Cardiac fibroblast (primary cell): ENCODE measurements at regions not wholly inside any gene's neighbourhood (a gene's known extent, or its start where the extent isn't known, plus 50 kb on each side); places are given as distances from the start of the nearest gene placed in this dataset.

ENCODE experiments used
- DNase-seq, 2 donors: peaks; one replicate each; pipeline versions ENCODE4 v3.0.0 to v3.0.0-alpha.2; 2010; ENCODE audit warnings: low read depth in 2 of 2
- H3K4me3 ChIP-seq, 2 donors: replicated peaks in 1 of 2; 1 replicate in 1 of 2; 2 replicates in 1 of 2; pipeline ENCODE4 v1.5.1; 2011; ENCODE audit warnings: low read depth in 2 of 2, low read length in 2 of 2, mild to moderate bottlenecking in 2 of 2, moderate library complexity in 1 of 2
- TF ChIP-seq, protein P1 (sequence below): IDR thresholded peaks from one replicate; pipeline ENCODE4 v1.5.1; 2011; ENCODE audit warnings: low read depth, mild to moderate bottlenecking, low read length, inconsistent platforms

DNA sequence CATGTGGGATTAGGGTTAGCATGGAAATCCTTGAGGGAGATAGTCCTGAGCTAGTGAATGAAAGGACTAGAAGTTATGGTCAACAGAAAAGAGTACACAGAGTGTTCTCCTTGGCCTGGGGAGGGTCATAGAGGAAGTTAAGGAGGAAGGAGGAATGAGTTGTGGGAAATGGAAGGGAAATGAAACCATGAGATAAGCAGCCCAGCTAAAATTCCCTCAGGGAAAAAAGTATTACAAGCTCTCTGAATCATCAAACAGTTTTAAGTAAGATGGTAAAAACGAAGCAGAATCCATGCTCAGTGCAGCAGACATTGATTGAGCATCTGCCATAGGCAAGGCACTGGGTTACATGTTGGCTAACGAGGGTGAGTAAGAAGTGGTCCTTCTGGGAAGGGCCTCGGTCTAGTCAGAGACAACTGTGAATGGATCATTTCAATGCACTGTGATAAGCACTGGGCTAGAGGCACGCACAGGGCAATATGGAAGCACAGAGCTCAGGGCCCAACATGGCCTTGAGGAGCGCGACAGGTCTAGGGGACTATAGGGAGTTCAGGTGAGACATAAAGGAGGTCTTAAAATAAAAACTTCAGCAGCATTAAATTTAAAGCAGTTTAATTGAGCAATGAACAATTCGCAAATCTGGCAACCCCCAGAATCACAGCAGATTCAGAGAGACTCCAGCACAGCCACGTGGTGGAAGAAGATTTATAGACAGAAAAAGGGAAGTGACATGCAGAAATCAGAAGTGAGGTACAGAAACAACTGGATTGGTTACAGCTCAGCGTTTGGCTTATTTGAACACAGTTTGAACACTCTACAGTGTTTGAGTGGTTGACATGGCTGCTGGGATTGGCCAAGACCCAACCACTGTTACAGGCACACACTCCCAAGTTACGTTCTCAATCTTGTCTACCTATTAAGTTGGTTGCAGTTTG, 219.5 kb downstream of the HLX start:
- peak; percentile 69 to 83 for DNase-seq
- TF ChIP-seq, protein P1, sequence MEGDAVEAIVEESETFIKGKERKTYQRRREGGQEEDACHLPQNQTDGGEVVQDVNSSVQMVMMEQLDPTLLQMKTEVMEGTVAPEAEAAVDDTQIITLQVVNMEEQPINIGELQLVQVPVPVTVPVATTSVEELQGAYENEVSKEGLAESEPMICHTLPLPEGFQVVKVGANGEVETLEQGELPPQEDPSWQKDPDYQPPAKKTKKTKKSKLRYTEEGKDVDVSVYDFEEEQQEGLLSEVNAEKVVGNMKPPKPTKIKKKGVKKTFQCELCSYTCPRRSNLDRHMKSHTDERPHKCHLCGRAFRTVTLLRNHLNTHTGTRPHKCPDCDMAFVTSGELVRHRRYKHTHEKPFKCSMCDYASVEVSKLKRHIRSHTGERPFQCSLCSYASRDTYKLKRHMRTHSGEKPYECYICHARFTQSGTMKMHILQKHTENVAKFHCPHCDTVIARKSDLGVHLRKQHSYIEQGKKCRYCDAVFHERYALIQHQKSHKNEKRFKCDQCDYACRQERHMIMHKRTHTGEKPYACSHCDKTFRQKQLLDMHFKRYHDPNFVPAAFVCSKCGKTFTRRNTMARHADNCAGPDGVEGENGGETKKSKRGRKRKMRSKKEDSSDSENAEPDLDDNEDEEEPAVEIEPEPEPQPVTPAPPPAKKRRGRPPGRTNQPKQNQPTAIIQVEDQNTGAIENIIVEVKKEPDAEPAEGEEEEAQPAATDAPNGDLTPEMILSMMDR, result no peak
- H3K4me3 ChIP-seq, result no peak overlapping the region

DNA sequence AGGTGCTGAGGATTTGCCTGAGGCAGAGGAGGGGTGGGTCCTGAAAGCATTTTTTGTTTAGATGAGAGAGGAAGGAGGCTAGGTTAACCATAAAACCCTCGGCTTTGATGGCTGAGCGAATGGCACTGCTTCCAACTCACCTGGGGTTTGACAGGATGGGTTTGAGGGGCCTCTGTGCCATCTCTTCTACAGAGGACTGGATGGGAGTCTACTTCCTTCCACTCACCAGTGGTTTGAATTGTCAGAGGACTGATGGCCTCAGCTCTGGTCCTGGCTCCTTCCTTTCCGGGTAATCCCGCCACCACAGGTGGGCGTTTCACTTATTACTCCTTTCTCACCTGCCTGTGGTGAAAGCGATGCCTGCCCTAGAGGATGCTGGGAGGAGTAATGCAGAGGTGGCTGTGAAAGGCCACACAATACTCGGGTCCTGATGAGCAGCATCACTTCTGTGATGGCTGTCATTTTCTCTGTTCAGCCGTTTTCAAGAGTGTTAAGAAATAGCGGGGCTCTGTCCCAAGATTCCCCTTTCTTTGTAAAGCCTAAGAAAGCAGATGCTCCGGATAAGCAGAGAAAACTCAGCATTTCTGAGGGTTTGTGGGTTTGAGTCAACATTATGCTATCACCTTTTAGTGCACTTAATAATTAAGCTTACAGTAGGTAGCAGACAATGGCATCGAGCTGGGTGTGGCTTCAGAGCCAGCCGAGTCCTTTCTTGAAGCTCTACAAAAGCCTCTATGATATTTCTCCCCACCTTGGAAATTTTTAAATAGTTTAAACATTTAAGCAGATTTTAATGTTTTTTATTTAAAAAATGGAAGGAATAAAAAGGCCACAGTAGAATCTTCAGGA, 220.7 kb downstream of the HLX start:
- H3K4me3 ChIP-seq, result no peak overlapping the region
- TF ChIP-seq, protein P1, result no peak
- DNase-seq, result no peak

DNA sequence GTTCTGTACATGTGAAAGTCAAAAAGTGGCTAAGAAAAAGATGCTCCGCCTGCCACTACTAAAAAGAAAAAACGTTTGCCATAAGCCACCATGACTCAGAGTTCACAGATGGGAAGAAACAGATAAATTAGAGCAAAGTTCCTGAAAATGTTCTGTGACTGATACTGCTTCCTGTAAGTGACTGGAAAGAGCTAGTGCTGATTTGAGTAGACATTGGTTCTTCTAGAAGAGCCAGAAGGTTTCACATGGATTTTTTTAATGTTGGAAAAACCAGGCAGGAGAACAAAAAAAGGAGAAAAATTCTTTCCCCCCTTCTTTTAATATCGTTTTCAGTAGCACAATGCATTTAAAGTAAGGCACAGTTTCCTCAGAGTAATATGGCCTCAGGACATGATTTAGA, 221.4 kb downstream of the HLX start:
- H3K4me3 ChIP-seq, result no peak overlapping the region
- DNase-seq, result peak; percentile 81 to 83
- TF ChIP-seq, protein P1, result no peak

DNA sequence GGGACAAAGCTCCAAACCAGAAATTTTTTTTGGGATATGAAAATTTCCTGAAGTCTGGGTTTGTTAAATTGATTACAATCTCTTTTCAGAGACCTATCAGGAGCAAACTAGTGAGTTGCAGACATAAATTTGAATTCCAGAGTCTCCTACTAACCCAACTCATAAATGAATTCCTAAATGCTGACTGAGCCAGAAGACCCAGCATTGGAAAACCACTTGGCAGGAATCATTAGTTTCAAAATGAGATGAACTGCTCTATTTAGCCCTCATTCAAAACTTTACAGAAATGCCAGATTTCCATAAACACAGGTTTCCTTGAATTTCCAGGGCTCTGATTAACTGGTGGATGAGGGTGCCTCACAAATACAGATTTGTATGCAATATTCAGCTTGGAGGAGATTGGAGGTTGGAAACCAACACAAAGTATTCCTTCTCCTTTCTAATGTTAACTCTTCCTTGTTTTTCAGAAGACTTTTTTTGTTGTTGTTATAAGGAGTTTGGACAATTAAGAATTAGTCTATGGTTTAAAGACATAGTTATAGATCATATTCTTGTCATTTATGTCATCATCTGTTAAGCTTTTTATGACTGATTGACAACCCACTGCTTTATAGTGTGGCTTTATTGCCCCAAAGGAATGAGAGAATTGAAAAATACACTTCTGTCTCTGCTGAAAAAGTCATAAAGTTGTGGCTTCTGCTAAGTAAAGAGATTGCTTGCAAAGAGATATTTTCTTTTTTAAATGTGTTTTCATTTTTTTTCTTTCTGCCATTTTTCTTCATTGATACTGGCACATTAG, 222.8 kb downstream of the HLX start:
- DNase-seq, result peak; percentile 61 to 62
- no peak overlapping the region for H3K4me3 ChIP-seq
- TF ChIP-seq, protein P1, result no peak

DNA sequence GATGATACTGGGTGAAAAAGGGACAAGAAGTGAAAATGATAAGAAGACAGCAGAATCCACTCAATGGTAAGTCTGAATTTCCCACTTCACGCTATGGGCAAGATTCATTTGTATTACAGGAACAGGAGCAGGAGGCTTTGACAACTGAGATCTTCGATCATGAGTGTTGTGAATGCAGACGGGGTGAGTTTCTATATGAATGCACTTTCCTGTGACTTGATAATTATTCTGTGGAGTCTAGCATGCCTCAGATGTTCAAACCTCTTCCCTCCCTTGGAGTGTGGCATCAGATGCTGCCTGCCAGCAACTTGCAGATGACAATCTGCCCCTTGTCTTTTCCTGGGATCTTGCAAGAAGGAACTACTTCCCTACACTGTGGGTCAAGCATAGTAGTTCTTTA, 225.4 kb downstream of the HLX start:
- no peak for DNase-seq
- TF ChIP-seq, protein P1, result no peak

DNA sequence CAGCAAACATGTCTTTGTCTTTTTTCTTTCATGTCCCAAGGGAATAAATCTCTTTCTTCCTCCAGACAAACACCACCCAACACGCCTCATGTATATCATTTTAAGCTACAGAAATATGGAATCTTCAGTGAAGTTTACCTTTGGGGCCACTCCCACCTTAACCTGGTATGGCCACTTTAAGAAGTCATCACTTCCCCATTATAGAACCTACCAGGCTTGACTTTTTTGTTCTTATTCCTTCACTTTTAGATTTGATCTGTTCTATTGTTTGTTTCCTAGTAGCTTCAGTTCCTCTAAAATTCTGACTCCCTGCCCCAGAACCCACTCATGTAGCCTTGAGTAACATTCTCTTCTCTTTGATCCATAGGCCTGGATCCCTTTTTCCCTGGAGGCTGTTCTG, 226.3 kb downstream of the HLX start:
- DNase-seq, result no peak
- no peak overlapping the region for H3K4me3 ChIP-seq
- TF ChIP-seq, protein P1, result no peak

More for the DNA sequence above, 225.4 kb downstream of the HLX start:
- no peak overlapping the region for H3K4me3 ChIP-seq
